Stomach smooth muscle (tissue), 2 donors: ENCODE measurements at regions not wholly inside any gene's neighbourhood (a gene's known extent, or its start where the extent isn't known, plus 50 kb on each side); places are given as distances from the start of the nearest gene placed in this dataset.

ENCODE experiments used
- H3K27ac ChIP-seq: one replicate; pipeline ENCODE4 v1.7.0; 2013; ENCODE audit warnings: mild to moderate bottlenecking, low read length, inconsistent platforms
- H3K27me3 ChIP-seq, 2 donors: one replicate each; pipeline ENCODE4 v1.7.0; 2013; ENCODE audit warnings: low read length in 2 of 2; ENCODE audit not compliant: insufficient read depth in 2 of 2, control insufficient read depth in 1 of 2
- H3K36me3 ChIP-seq, 2 donors: one replicate each; pipeline ENCODE4 v1.7.0; 2013; ENCODE audit warnings: low read length in 2 of 2; ENCODE audit not compliant: control insufficient read depth in 2 of 2, insufficient read depth in 2 of 2
- H3K4me1 ChIP-seq: one replicate; pipeline ENCODE4 v1.7.0; 2013; ENCODE audit warnings: low read length; ENCODE audit not compliant: control insufficient read depth, insufficient read depth
- H3K4me3 ChIP-seq, 2 donors: one replicate each; pipeline ENCODE4 v1.7.0; 2013; ENCODE audit warnings: low read length in 2 of 2
- H3K9ac ChIP-seq, 2 donors: one replicate each; pipeline ENCODE4 v1.7.0; 2013; ENCODE audit warnings: low read length in 2 of 2, mild to moderate bottlenecking in 1 of 2
- H3K9me3 ChIP-seq, 2 donors: one replicate each; pipeline ENCODE4 v1.7.0; 2013; ENCODE audit warnings: low read length in 2 of 2; ENCODE audit not compliant: control insufficient read depth in 2 of 2
- donor health status: healthy.
- donor health status: Pancreatic carcinoma.

- no peaks in the 10 kb centered on the region for H3K4me1 ChIP-seq
- no peaks in the 10 kb centered on the region for H3K9me3 ChIP-seq
- no peaks in the 10 kb centered on the region for H3K36me3 ChIP-seq
- H3K27me3 ChIP-seq = no peaks in the 10 kb centered on the region
- H3K9ac ChIP-seq = no peak overlapping the region
- no peak overlapping the region for H3K27ac ChIP-seq
- no peak overlapping the region for H3K4me3 ChIP-seq
Observed at GRCh38 chr3:161744366-161744765, 247.8 kb downstream of the OTOL1 start.

- Histone ChIP-seq H3K27ac (no peak overlapping the region), H3K4me1 (no peaks in the 10 kb centered on the region), H3K27me3 (no peaks in the 10 kb centered on the region), H3K36me3 (no peaks in the 10 kb centered on the region), H3K9me3 (no peaks in the 10 kb centered on the region), H3K4me3 (no peak overlapping the region), H3K9ac (no peak overlapping the region)
Observed at GRCh38 chr3:161745741-161746140, 249.1 kb downstream of the OTOL1 start.

- Histone ChIP-seq H3K36me3 (no peaks in the 10 kb centered on the region), H3K27me3 (no peaks in the 10 kb centered on the region), H3K4me1 (no peaks in the 10 kb centered on the region), H3K4me3 (no peak overlapping the region), H3K9me3 (no peaks in the 10 kb centered on the region), H3K27ac (no peak overlapping the region), H3K9ac (no peak overlapping the region)
Observed at GRCh38 chr3:161748049-161748448, 251.4 kb downstream of the OTOL1 start.

GRCh38 chr3:161754420-161755053 lies 257.9 kb downstream of the OTOL1 start:
- Histone ChIP-seq H3K9me3 (no peaks in the 10 kb centered on the region), H3K4me3 (no peak overlapping the region), H3K36me3 (no peaks in the 10 kb centered on the region), H3K27me3 (no peaks in the 10 kb centered on the region), H3K27ac (no peak overlapping the region), H3K9ac (no peak overlapping the region), H3K4me1 (no peaks in the 10 kb centered on the region)

GRCh38 chr3:161759444-161759843 lies 262.8 kb downstream of the OTOL1 start:
- Histone ChIP-seq H3K4me1 (no peaks in the 10 kb centered on the region), H3K9me3 (no peaks in the 10 kb centered on the region), H3K36me3 (no peaks in the 10 kb centered on the region), H3K27me3 (no peaks in the 10 kb centered on the region), H3K27ac (no peak overlapping the region), H3K9ac (no peak overlapping the region), H3K4me3 (no peak overlapping the region)

- Histone ChIP-seq H3K27ac (no peak overlapping the region), H3K4me1 (no peaks in the 10 kb centered on the region), H3K27me3 (no peaks in the 10 kb centered on the region), H3K9me3 (no peaks in the 10 kb centered on the region), H3K9ac (no peak overlapping the region), H3K4me3 (no peak overlapping the region), H3K36me3 (no peaks in the 10 kb centered on the region)
Observed at GRCh38 chr3:161766331-161766730, 269.7 kb downstream of the OTOL1 start.

- Histone ChIP-seq H3K36me3 (no peaks in the 10 kb centered on the region), H3K9ac (no peak overlapping the region), H3K27ac (no peak overlapping the region), H3K4me3 (no peak overlapping the region), H3K27me3 (no peaks in the 10 kb centered on the region), H3K9me3 (no peaks in the 10 kb centered on the region), H3K4me1 (no peaks in the 10 kb centered on the region)
Observed at GRCh38 chr3:161770484-161771386, 274.1 kb downstream of the OTOL1 start.

- Histone ChIP-seq H3K27me3 (no peaks in the 10 kb centered on the region), H3K9ac (no peak overlapping the region), H3K4me3 (no peak overlapping the region), H3K36me3 (no peaks in the 10 kb centered on the region), H3K9me3 (no peaks in the 10 kb centered on the region), H3K4me1 (no peaks in the 10 kb centered on the region), H3K27ac (no peak overlapping the region)
Observed at GRCh38 chr3:161781381-161781780, 284.8 kb downstream of the OTOL1 start.

- no peaks in the 10 kb centered on the region for H3K4me1 ChIP-seq
- H3K9me3 ChIP-seq = no peaks in the 10 kb centered on the region
- H3K36me3 ChIP-seq = no peaks in the 10 kb centered on the region
- H3K27ac ChIP-seq = no peak overlapping the region
- no peaks in the 10 kb centered on the region for H3K27me3 ChIP-seq
- H3K9ac ChIP-seq = no peak overlapping the region
- H3K4me3 ChIP-seq = no peak overlapping the region
Observed at GRCh38 chr3:161793194-161793930, 296.8 kb downstream of the OTOL1 start.

- H3K9ac ChIP-seq = no peak overlapping the region
- no peaks in the 10 kb centered on the region for H3K27me3 ChIP-seq
- H3K4me3 ChIP-seq = no peak overlapping the region
- H3K36me3 ChIP-seq = no peaks in the 10 kb centered on the region
- H3K9me3 ChIP-seq = no peaks in the 10 kb centered on the region
- no peak overlapping the region for H3K27ac ChIP-seq
- H3K4me1 ChIP-seq = no peaks in the 10 kb centered on the region
Observed at GRCh38 chr3:161794551-161794950, 297.9 kb downstream of the OTOL1 start.
